HCT116 (cell line): ENCODE measurements at regions not wholly inside any gene's neighbourhood (a gene's known extent, or its start where the extent isn't known, plus 50 kb on each side); places are given as distances from the start of the nearest gene placed in this dataset.

Experiments
- ATAC-seq: fragments of 200-7000 bp; cut with Tn5 transposase; 2 replicates; pipeline ENCODE4 v1.9.1; 2020; ENCODE audit warnings: mild to moderate bottlenecking, moderate library complexity
- BruUV-seq: library from RNA; stranded (reverse); fragments of 400-500 nt; replicated peaks from 2 replicates; lab custom pipeline; 2021; lab: Mats Ljungman, UMichigan
- CTCF ChIA-PET: fragments of 300-600 bp; sonication (Branson Sonifier 250); formaldehyde crosslinking; loops from one replicate; lab custom pipeline; 2021; ENCODE audit warnings: antibody characterized with exemption; lab: Charles Lee
- POLR2A ChIA-PET: fragments of 300-600, 350-600 bp; sonication (Branson Sonifier 250); formaldehyde crosslinking; loops from one replicate; lab custom pipeline; 2021; ENCODE audit warnings: antibody characterized with exemption; lab: Charles Lee
- RAD21 ChIA-PET, 2 experiments: fragments of 300-600 bp; sonication (Branson Sonifier 250); formaldehyde crosslinking; loops; one replicate each; lab custom pipeline; 2023; ENCODE audit warnings: low total read pairs in 2 of 2; ENCODE audit not compliant: uncharacterized antibody in 2 of 2, unreplicated experiment in 2 of 2, low non-redundant PET in 1 of 2; lab: Charles Lee
- DNase-seq: peaks from one replicate; pipeline ENCODE4 v3.0.0-alpha.2; 2010; ENCODE audit warnings: low read depth, low spot score
- H2AFZ ChIP-seq: fragments of 200-600 bp; shearing (Covaris generic), sonication (generic); 2 replicates; pipeline ENCODE4 v1.6.1; 2017; ENCODE audit warnings: low read depth, mixed run types, mixed read lengths, antibody characterized with exemption, low read length; ENCODE audit not compliant: poor library complexity, severe bottlenecking
- H3K27ac ChIP-seq: 2 replicates; pipeline ENCODE4 v1.5.1; 2012; ENCODE audit warnings: low read depth, low read length
- H3K27me3 ChIP-seq: fragments of 200-600 bp; sonication (generic); 2 replicates; pipeline ENCODE4 v1.6.1; 2016; ENCODE audit warnings: mixed run types, low read length, mixed read lengths; ENCODE audit not compliant: insufficient read depth
- H3K36me3 ChIP-seq, 2 experiments: fragments of 200-500 bp in 1 of 2; fragments of 200-600 bp in 1 of 2; sonication (Bioruptor generic) in 1 of 2; sonication (generic) in 1 of 2; 2 replicates each; pipeline versions ENCODE4 v1.5.1 to v1.6.1; 2014 to 2016; ENCODE audit warnings: low read length in 2 of 2, inconsistent platforms in 1 of 2, mixed read lengths in 1 of 2, mixed run types in 1 of 2; ENCODE audit not compliant: insufficient read depth in 2 of 2, control insufficient read depth in 1 of 2
- H3K4me1 ChIP-seq, 2 experiments: fragments of 200-600 bp in 1 of 2; sonication (generic) in 1 of 2; 2 replicates each; pipeline versions ENCODE4 v1.5.1 to v1.6.1; 2012 to 2017; ENCODE audit warnings: low read length in 2 of 2, inconsistent platforms in 1 of 2, mild to moderate bottlenecking in 1 of 2, mixed read lengths in 1 of 2, mixed run types in 1 of 2, moderate library complexity in 1 of 2; ENCODE audit not compliant: insufficient read depth in 2 of 2, control insufficient read depth in 1 of 2
- H3K4me2 ChIP-seq: fragments of 200-600 bp; sonication (generic); 2 replicates; pipeline ENCODE4 v1.6.1; 2017; ENCODE audit warnings: mixed run types, low read length, mixed read lengths
- H3K4me3 ChIP-seq, 2 experiments: fragments of 200-600 bp in 1 of 2; sonication (generic) in 1 of 2; replicated peaks in 1 of 2; 2 replicates each; pipeline ENCODE4 v1.5.1; 2011 to 2016; ENCODE audit warnings: low read length in 2 of 2, control low read depth in 1 of 2, low read depth in 1 of 2, mild to moderate bottlenecking in 1 of 2, mixed read lengths in 1 of 2, mixed run types in 1 of 2
- H3K79me2 ChIP-seq: fragments of 200-600 bp; sonication (generic); 2 replicates; pipeline ENCODE4 v1.6.1; 2017; ENCODE audit warnings: mild to moderate bottlenecking, mixed run types, low read length, moderate library complexity, mixed read lengths; ENCODE audit not compliant: insufficient read depth
- H3K9ac ChIP-seq: fragments of 200-600 bp; sonication (generic); 2 replicates; pipeline ENCODE4 v1.6.1; 2016; ENCODE audit warnings: low read length, mixed read lengths
- H3K9me2 ChIP-seq: fragments of 200-600 bp; sonication (generic), shearing (Covaris generic); 2 replicates; pipeline ENCODE4 v1.6.1; 2017; ENCODE audit warnings: mixed run types, mild to moderate bottlenecking, moderate library complexity; ENCODE audit not compliant: insufficient read depth
- H3K9me3 ChIP-seq, 2 experiments: fragments of 200-500 bp in 1 of 2; fragments of 200-600 bp in 1 of 2; sonication (Bioruptor generic) in 1 of 2; sonication (generic) in 1 of 2; 2 replicates each; pipeline ENCODE4 v1.6.1; 2014 to 2017; ENCODE audit warnings: low read length in 2 of 2, mixed read lengths in 2 of 2, inconsistent platforms in 1 of 2, low read depth in 1 of 2, mild to moderate bottlenecking in 1 of 2, mixed run types in 1 of 2, moderate library complexity in 1 of 2; ENCODE audit not compliant: control insufficient read depth in 1 of 2, insufficient read depth in 1 of 2
- H4K20me1 ChIP-seq: fragments of 200-600 bp; sonication (generic), shearing (Covaris generic); 2 replicates; pipeline ENCODE4 v1.6.1; 2017; ENCODE audit warnings: mixed run types, mild to moderate bottlenecking, moderate library complexity; ENCODE audit not compliant: insufficient read depth
- CTCF ChIP-seq, 3 experiments: fragments of 200-600 bp in 1 of 3; sonication (generic) in 1 of 3; IDR thresholded peaks in 2 of 3; conservative IDR thresholded peaks in 1 of 3; 2 replicates each; pipeline ENCODE4 v1.5.1; 2012 to 2017; ENCODE audit warnings: low read depth in 2 of 3, low read length in 2 of 3, antibody characterized with exemption in 1 of 3, borderline replicate concordance in 1 of 3, control low read depth in 1 of 3, mild to moderate bottlenecking in 1 of 3, mixed read lengths in 1 of 3, mixed run types in 1 of 3, moderate library complexity in 1 of 3; ENCODE audit not compliant: insufficient read depth in 1 of 3
- EGR1 ChIP-seq: IDR thresholded peaks from 2 replicates; pipeline ENCODE4 v1.6.1; 2012; ENCODE audit warnings: low read depth
- ELF1 ChIP-seq: IDR thresholded peaks from 2 replicates; pipeline ENCODE4 v1.6.1; 2012; ENCODE audit warnings: low read depth, borderline replicate concordance
- EZH2 ChIP-seq: fragments of 200-600 bp; sonication (generic); IDR thresholded peaks from 2 replicates; pipeline ENCODE4 v1.6.1; 2017; ENCODE audit warnings: antibody characterized with exemption, mixed run types
- EZH2phosphoT487 ChIP-seq: fragments of 200-600 bp; IDR thresholded peaks from 2 replicates; pipeline ENCODE4 v1.6.1; 2018; ENCODE audit warnings: antibody characterized with exemption, borderline replicate concordance
- FOSL1 ChIP-seq: IDR thresholded peaks from 2 replicates; pipeline ENCODE4 v1.6.1; 2012; ENCODE audit warnings: low read depth
- JUND ChIP-seq: IDR thresholded peaks from 2 replicates; pipeline ENCODE4 v1.6.1; 2012
- MAX ChIP-seq: IDR thresholded peaks from 2 replicates; pipeline ENCODE4 v1.6.1; 2012
- POLR2A ChIP-seq: IDR thresholded peaks from 2 replicates; pipeline ENCODE4 v1.7.0; 2011; ENCODE audit warnings: borderline replicate concordance; ENCODE audit not compliant: insufficient read depth, insufficient read length; ENCODE audit errors: extremely low read depth
- POLR2AphosphoS5 ChIP-seq: IDR thresholded peaks from 2 replicates; pipeline ENCODE4 v1.6.1; 2011; ENCODE audit warnings: mild to moderate bottlenecking, low read depth, low read length, moderate library complexity
- RAD21 ChIP-seq: IDR thresholded peaks from 2 replicates; pipeline ENCODE4 v1.6.1; 2012; ENCODE audit warnings: low read depth, mild to moderate bottlenecking
- REST ChIP-seq: IDR thresholded peaks from 2 replicates; pipeline ENCODE4 v1.6.1; 2012; ENCODE audit warnings: low read depth
- SIN3A ChIP-seq: IDR thresholded peaks from 2 replicates; pipeline ENCODE4 v1.6.1; 2012; ENCODE audit warnings: low read depth
- SP1 ChIP-seq: IDR thresholded peaks from 2 replicates; pipeline ENCODE4 v1.6.1; 2012; ENCODE audit warnings: low read depth
- SRF ChIP-seq: IDR thresholded peaks from 2 replicates; pipeline ENCODE4 v1.6.1; 2012; ENCODE audit warnings: low read depth
- YY1 ChIP-seq: IDR thresholded peaks from 2 replicates; pipeline ENCODE4 v1.6.1; 2011; ENCODE audit warnings: low read length, low read depth, moderate library complexity, mild to moderate bottlenecking; ENCODE audit not compliant: insufficient replicate concordance; ENCODE audit errors: extremely low read depth
- ZBTB33 ChIP-seq: IDR thresholded peaks from 2 replicates; pipeline ENCODE4 v1.6.1; 2011; ENCODE audit warnings: mild to moderate bottlenecking, low read length, moderate library complexity; ENCODE audit not compliant: insufficient replicate concordance; ENCODE audit errors: extremely low read depth
- ZFX ChIP-seq: fragments of 450-650 bp; IDR thresholded peaks from 2 replicates; pipeline ENCODE4 v1.6.1; 2017
- ZNF274 ChIP-seq: fragments of 200-500 bp; sonication (Bioruptor generic); IDR thresholded peaks from 2 replicates; pipeline ENCODE4 v1.6.1; 2014; ENCODE audit warnings: mild to moderate bottlenecking, low read depth, low read length, inconsistent platforms
- intact Hi-C: fragments of 100-400 bp; cut with micrococcal nuclease; formaldehyde crosslinking; loops from 2 replicates; pipeline ENCODE4 v1.10.0; 2022

- intact Hi-C loops, result no loop called here
- CTCF ChIA-PET, result interaction anchor here (1.3 kb wide), 1 partner anchor 11 kb away, joined by 3 read pairs; no protein-coding TSS in a partner anchor
Measured at GRCh38 chr3:72576563-72576962, 271.7 kb downstream of the SHQ1 start.

More at GRCh38 chr3:72576563-72576962, 271.7 kb downstream of the SHQ1 start:
- no peak overlapping the region for H3K27ac ChIP-seq
- H3K9ac ChIP-seq, result no peak overlapping the region
- H3K79me2 ChIP-seq, result no peaks in the 10 kb centered on the region
- no peaks in the 10 kb centered on the region for H3K36me3 ChIP-seq
- H3K27me3 ChIP-seq, result no peaks in the 10 kb centered on the region
- H3K4me3 ChIP-seq, result no peak overlapping the region
- POLR2A ChIA-PET, result no interaction called here
- no peaks in the 10 kb centered on the region for H3K9me2 ChIP-seq
- H3K9me3 ChIP-seq, result no peaks in the 10 kb centered on the region
- ATAC-seq, result no peak
- H3K4me2 ChIP-seq, result no peak overlapping the region
- RAD21 ChIA-PET, result no interaction called here
- no peaks in the 10 kb centered on the region for H3K4me1 ChIP-seq
- H2AFZ ChIP-seq, result no peak overlapping the region
- no peaks in the 10 kb centered on the region for H4K20me1 ChIP-seq
- DNase-seq, result no peak
- no peak for TF ChIP-seq EZH2phosphoT487
- TF ChIP-seq RAD21, result no peak
- no peak for TF ChIP-seq ZFX
- TF ChIP-seq ELF1, result no peak
- TF ChIP-seq EGR1, result no peak
- TF ChIP-seq FOSL1, result no peak
- no peak for TF ChIP-seq SRF
- no peak for TF ChIP-seq ZNF274
- no peak for TF ChIP-seq SP1
- no peak for TF ChIP-seq SIN3A
- no peak for TF ChIP-seq MAX
- no peak for TF ChIP-seq POLR2A
- no peak for TF ChIP-seq CTCF (IDR thresholded peaks at IDR 0.05 in 2 of 3, conservative IDR thresholded peaks at IDR 0.05 in 1 of 3; ENCODE audit: borderline replicate concordance in 1 of 3, insufficient read depth in 1 of 3, low read depth in 2 of 3, low read length in 2 of 3)
- no peak for TF ChIP-seq REST
- TF ChIP-seq YY1, result no peak
- no peak for TF ChIP-seq EZH2
- no peak for TF ChIP-seq POLR2AphosphoS5
- no peak for TF ChIP-seq JUND
- TF ChIP-seq ZBTB33, result no peak
- BruUV-seq, result no TSS peak
